ENCODE measurements at regions not wholly inside any gene's neighbourhood (a gene's known extent, or its start where the extent isn't known, plus 50 kb on each side); places are given as distances from the start of the nearest gene placed in this dataset.

DNA sequence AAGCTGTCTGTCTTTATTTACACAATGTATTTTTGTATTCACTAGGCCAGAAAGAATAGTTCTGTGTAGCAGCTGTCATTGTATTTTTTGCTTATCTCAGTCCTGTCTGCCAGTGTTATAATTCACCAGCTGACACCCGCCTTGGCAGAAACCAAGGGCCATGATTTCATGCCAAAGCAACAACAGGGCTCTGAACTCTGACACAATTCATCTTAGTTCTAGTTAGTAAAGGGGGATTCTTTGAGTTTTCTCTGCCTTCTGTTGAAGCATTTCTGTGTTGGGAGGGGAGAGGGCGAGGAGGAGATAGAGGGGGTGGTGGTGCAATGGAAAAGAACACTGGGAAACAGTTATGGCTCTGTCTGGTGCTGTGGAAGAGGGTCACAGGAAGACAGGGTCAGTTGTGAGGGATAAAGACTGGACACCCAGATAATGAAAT is 684.6 kb upstream of the MARCKS start:
- TF ChIP-seq POLR2AphosphoS5 (IDR thresholded peaks at IDR 0.05; ENCODE audit: low read depth) (no peak), GABPA (IDR thresholded peaks at IDR 0.05; ENCODE audit: low read depth) (no peak), SPI1 (IDR thresholded peaks at IDR 0.05; ENCODE audit: borderline replicate concordance, low read depth) (no peak)
- TF ChIP-seq, protein P1, sequence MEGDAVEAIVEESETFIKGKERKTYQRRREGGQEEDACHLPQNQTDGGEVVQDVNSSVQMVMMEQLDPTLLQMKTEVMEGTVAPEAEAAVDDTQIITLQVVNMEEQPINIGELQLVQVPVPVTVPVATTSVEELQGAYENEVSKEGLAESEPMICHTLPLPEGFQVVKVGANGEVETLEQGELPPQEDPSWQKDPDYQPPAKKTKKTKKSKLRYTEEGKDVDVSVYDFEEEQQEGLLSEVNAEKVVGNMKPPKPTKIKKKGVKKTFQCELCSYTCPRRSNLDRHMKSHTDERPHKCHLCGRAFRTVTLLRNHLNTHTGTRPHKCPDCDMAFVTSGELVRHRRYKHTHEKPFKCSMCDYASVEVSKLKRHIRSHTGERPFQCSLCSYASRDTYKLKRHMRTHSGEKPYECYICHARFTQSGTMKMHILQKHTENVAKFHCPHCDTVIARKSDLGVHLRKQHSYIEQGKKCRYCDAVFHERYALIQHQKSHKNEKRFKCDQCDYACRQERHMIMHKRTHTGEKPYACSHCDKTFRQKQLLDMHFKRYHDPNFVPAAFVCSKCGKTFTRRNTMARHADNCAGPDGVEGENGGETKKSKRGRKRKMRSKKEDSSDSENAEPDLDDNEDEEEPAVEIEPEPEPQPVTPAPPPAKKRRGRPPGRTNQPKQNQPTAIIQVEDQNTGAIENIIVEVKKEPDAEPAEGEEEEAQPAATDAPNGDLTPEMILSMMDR (IDR thresholded peaks at IDR 0.05; ENCODE audit: insufficient read depth, low read length) = no peak
- TF ChIP-seq, protein P2, sequence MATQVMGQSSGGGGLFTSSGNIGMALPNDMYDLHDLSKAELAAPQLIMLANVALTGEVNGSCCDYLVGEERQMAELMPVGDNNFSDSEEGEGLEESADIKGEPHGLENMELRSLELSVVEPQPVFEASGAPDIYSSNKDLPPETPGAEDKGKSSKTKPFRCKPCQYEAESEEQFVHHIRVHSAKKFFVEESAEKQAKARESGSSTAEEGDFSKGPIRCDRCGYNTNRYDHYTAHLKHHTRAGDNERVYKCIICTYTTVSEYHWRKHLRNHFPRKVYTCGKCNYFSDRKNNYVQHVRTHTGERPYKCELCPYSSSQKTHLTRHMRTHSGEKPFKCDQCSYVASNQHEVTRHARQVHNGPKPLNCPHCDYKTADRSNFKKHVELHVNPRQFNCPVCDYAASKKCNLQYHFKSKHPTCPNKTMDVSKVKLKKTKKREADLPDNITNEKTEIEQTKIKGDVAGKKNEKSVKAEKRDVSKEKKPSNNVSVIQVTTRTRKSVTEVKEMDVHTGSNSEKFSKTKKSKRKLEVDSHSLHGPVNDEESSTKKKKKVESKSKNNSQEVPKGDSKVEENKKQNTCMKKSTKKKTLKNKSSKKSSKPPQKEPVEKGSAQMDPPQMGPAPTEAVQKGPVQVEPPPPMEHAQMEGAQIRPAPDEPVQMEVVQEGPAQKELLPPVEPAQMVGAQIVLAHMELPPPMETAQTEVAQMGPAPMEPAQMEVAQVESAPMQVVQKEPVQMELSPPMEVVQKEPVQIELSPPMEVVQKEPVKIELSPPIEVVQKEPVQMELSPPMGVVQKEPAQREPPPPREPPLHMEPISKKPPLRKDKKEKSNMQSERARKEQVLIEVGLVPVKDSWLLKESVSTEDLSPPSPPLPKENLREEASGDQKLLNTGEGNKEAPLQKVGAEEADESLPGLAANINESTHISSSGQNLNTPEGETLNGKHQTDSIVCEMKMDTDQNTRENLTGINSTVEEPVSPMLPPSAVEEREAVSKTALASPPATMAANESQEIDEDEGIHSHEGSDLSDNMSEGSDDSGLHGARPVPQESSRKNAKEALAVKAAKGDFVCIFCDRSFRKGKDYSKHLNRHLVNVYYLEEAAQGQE (IDR thresholded peaks at IDR 0.05; ENCODE audit: insufficient replicate concordance, low read depth) = no peak
- no peak for DNase-seq (ENCODE audit: low read depth in 1 of 2, low spot score in 1 of 2)
- Histone ChIP-seq H3K27me3 (ENCODE audit: insufficient read depth, poor library complexity, severe bottlenecking) (no peaks in the 10 kb centered on the region), H3K4me3 (replicated peaks; ENCODE audit: insufficient read depth, low read length) (no peak overlapping the region), H3K27ac (replicated peaks) (no peak overlapping the region)

DNA sequence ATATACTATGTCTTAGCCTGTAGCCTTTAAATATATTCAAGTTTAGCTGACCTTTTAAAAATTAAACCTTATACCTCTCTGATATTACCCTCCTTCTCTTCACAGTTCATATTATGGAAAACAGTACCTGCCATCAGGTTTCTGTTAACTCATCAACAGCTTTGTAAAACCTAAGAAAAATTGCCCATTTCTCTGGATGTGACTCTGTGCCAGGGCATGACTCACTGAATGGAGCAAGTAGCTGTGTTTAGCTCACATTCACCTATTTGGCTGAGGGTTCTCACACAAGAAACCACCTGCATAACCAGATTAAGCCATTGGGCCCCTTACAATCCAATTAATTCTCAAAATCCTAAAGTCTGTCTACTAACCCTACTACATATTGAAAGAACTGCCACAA is 678.8 kb upstream of the MARCKS start:
- no peaks in the 10 kb centered on the region for H3K27me3 ChIP-seq (ENCODE audit: insufficient read depth, poor library complexity, severe bottlenecking)
- no peak for DNase-seq (ENCODE audit: low read depth in 1 of 2, low spot score in 1 of 2)

DNA sequence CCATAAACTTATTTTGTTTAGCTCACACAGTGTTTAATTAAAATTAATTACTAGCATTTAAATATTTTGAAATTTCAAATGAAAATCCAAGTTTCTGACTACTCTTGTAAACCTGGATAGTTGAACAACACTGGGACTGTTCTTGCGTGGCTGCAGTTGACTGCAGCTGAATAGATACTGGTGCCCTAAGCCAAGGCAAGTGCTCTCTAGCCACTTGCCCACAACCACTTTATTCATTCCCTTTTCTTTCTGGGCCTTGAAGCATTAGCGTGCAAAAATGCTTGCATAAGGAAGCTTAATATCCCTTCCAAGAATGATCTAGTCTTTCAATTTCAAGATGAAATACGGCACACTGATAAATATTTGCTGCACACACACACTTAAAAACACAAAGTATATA is 676.0 kb upstream of the MARCKS start:
- no peaks in the 10 kb centered on the region for H3K27me3 ChIP-seq (ENCODE audit: insufficient read depth, poor library complexity, severe bottlenecking)
- DNase-seq (ENCODE audit: low read depth in 1 of 2, low spot score in 1 of 2) = no peak
- no peak overlapping the region for H3K4me3 ChIP-seq (replicated peaks; ENCODE audit: insufficient read depth, low read length)
- TF ChIP-seq SPI1 (IDR thresholded peaks at IDR 0.05; ENCODE audit: borderline replicate concordance, low read depth) (no peak), POLR2AphosphoS5 (IDR thresholded peaks at IDR 0.05; ENCODE audit: low read depth) (no peak), GABPA (IDR thresholded peaks at IDR 0.05; ENCODE audit: low read depth) (no peak)
- TF ChIP-seq, protein P1 (IDR thresholded peaks at IDR 0.05; ENCODE audit: insufficient read depth, low read length) = no peak
- TF ChIP-seq, protein P2 (IDR thresholded peaks at IDR 0.05; ENCODE audit: insufficient replicate concordance, low read depth) = no peak
- H3K27ac ChIP-seq (replicated peaks) = no peak overlapping the region

More for the DNA sequence above, 678.8 kb upstream of the MARCKS start:
- TF ChIP-seq GABPA (IDR thresholded peaks at IDR 0.05; ENCODE audit: low read depth) = no peak
- no peak for TF ChIP-seq POLR2AphosphoS5 (IDR thresholded peaks at IDR 0.05; ENCODE audit: low read depth)
- TF ChIP-seq, protein P2 (IDR thresholded peaks at IDR 0.05; ENCODE audit: insufficient replicate concordance, low read depth) = no peak
- TF ChIP-seq SPI1 (IDR thresholded peaks at IDR 0.05; ENCODE audit: borderline replicate concordance, low read depth) = no peak
- TF ChIP-seq, protein P1 (IDR thresholded peaks at IDR 0.05; ENCODE audit: insufficient read depth, low read length) = no peak
- Histone ChIP-seq H3K27ac (replicated peaks) (no peak overlapping the region), H3K4me3 (replicated peaks; ENCODE audit: insufficient read depth, low read length) (no peak overlapping the region)
